ENCODE measurements at regions not wholly inside any gene's neighbourhood (a gene's known extent, or its start where the extent isn't known, plus 50 kb on each side); places are given as distances from the start of the nearest gene placed in this dataset.

GRCh38 chr15:81774309-81774708 is 271.5 kb downstream of the MEX3B start:
- no peak for DNase-seq (ENCODE audit: low read depth)
- Histone ChIP-seq H3K36me3 (ENCODE audit: control insufficient read depth, insufficient read depth, low read length) (no peaks in the 10 kb centered on the region), H3K27me3 (ENCODE audit: control insufficient read depth, insufficient read depth, low read length) (no peaks in the 10 kb centered on the region), H3K4me3 (ENCODE audit: low read depth, low read length) (no peak overlapping the region)
- FAIRE-seq, result no peak
- TF ChIP-seq, protein P1, sequence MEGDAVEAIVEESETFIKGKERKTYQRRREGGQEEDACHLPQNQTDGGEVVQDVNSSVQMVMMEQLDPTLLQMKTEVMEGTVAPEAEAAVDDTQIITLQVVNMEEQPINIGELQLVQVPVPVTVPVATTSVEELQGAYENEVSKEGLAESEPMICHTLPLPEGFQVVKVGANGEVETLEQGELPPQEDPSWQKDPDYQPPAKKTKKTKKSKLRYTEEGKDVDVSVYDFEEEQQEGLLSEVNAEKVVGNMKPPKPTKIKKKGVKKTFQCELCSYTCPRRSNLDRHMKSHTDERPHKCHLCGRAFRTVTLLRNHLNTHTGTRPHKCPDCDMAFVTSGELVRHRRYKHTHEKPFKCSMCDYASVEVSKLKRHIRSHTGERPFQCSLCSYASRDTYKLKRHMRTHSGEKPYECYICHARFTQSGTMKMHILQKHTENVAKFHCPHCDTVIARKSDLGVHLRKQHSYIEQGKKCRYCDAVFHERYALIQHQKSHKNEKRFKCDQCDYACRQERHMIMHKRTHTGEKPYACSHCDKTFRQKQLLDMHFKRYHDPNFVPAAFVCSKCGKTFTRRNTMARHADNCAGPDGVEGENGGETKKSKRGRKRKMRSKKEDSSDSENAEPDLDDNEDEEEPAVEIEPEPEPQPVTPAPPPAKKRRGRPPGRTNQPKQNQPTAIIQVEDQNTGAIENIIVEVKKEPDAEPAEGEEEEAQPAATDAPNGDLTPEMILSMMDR (IDR thresholded peaks at IDR 0.05; ENCODE audit: insufficient read depth, low read length, severe bottlenecking), result no peak

GRCh38 chr15:81768773-81769172 is 277.0 kb downstream of the MEX3B start:
- Histone ChIP-seq H3K27me3 (ENCODE audit: control insufficient read depth, insufficient read depth, low read length) (no peaks in the 10 kb centered on the region), H3K36me3 (ENCODE audit: control insufficient read depth, insufficient read depth, low read length) (no peaks in the 10 kb centered on the region), H3K4me3 (ENCODE audit: low read depth, low read length) (no peak overlapping the region)
- TF ChIP-seq, protein P1 (IDR thresholded peaks at IDR 0.05; ENCODE audit: insufficient read depth, low read length, severe bottlenecking), result no peak
- FAIRE-seq, result no peak
- DNase-seq (ENCODE audit: low read depth), result no peak

- Histone ChIP-seq H3K36me3 (ENCODE audit: control insufficient read depth, insufficient read depth, low read length) (no peaks in the 10 kb centered on the region), H3K4me3 (ENCODE audit: low read depth, low read length) (no peak overlapping the region), H3K27me3 (ENCODE audit: control insufficient read depth, insufficient read depth, low read length) (no peaks in the 10 kb centered on the region)
- no peak for FAIRE-seq
- DNase-seq (ENCODE audit: low read depth), result no peak
- TF ChIP-seq, protein P1 (IDR thresholded peaks at IDR 0.05; ENCODE audit: insufficient read depth, low read length, severe bottlenecking), result no peak
Observed at GRCh38 chr15:81766829-81767475, 278.9 kb downstream of the MEX3B start.

DNA sequence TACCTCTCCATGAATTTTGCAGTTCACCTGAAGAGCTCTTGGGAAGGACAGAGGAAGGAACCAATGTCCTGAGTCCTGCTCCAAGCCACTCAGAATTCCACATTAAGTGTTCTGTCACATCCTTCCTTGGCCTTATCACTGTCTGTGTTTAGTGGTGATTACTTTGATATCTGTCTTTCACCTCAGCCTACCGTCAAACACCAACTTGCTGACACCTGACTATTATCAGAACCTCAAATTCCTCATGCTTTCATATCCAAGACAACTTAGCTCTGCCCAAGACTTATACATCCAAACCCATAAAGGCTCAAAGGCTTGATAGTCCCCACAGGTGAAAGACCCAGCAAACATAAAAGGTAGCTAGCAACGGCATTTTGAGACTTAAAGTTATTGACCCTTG is 280.0 kb downstream of the MEX3B start:
- TF ChIP-seq, protein P1 (IDR thresholded peaks at IDR 0.05; ENCODE audit: insufficient read depth, low read length, severe bottlenecking), result no peak

GRCh38 chr15:81763304-81763703 is 282.5 kb downstream of the MEX3B start:
- no peaks in the 10 kb centered on the region for H3K27me3 ChIP-seq (ENCODE audit: control insufficient read depth, insufficient read depth, low read length)
- DNase-seq (ENCODE audit: low read depth) (no peak), FAIRE-seq (no peak)
- TF ChIP-seq, protein P1 (IDR thresholded peaks at IDR 0.05; ENCODE audit: insufficient read depth, low read length, severe bottlenecking), result no peak
- no peak overlapping the region for H3K4me3 ChIP-seq (ENCODE audit: low read depth, low read length)
- H3K36me3 ChIP-seq (ENCODE audit: control insufficient read depth, insufficient read depth, low read length), result no peaks in the 10 kb centered on the region

More for the DNA sequence above, 280.0 kb downstream of the MEX3B start:
- Histone ChIP-seq H3K36me3 (ENCODE audit: control insufficient read depth, insufficient read depth, low read length) (no peaks in the 10 kb centered on the region), H3K4me3 (ENCODE audit: low read depth, low read length) (no peak overlapping the region), H3K27me3 (ENCODE audit: control insufficient read depth, insufficient read depth, low read length) (no peaks in the 10 kb centered on the region)
- FAIRE-seq, result no peak
- no peak for DNase-seq (ENCODE audit: low read depth)

DNA sequence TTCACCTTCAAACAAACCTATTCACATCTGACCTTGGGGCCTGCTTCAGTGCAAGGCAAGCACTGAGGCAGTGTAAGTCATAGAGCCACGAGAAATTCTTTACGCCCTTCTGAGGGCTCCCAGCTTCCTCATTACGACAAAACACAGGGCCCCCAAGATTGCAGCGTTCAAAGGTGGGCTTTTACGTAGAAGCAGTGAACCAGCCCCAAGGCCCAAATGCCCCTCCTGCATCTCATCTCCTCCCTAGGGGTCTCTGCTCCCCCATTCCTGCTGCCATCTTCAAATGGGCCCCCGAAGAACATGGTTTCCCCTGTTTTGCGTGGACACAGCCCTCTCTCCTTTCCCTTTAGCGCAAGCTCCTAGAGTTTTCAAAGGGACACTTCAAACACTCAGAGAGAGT is 285.1 kb downstream of the MEX3B start:
- FAIRE-seq, result no peak
- TF ChIP-seq, protein P1 (IDR thresholded peaks at IDR 0.05; ENCODE audit: insufficient read depth, low read length, severe bottlenecking), result no peak
- DNase-seq (ENCODE audit: low read depth), result no peak
- H3K4me3 ChIP-seq (ENCODE audit: low read depth, low read length), result no peak overlapping the region
- no peaks in the 10 kb centered on the region for H3K36me3 ChIP-seq (ENCODE audit: control insufficient read depth, insufficient read depth, low read length)
- no peaks in the 10 kb centered on the region for H3K27me3 ChIP-seq (ENCODE audit: control insufficient read depth, insufficient read depth, low read length)

Measured in bronchial epithelial cell (primary cell).